ENCODE measurements at regions not wholly inside any gene's neighbourhood (a gene's known extent, or its start where the extent isn't known, plus 50 kb on each side); places are given as distances from the start of the nearest gene placed in this dataset.
A peak's percentile ranks its signal among the peaks of the same experiment; 100 is the strongest.

DNA sequence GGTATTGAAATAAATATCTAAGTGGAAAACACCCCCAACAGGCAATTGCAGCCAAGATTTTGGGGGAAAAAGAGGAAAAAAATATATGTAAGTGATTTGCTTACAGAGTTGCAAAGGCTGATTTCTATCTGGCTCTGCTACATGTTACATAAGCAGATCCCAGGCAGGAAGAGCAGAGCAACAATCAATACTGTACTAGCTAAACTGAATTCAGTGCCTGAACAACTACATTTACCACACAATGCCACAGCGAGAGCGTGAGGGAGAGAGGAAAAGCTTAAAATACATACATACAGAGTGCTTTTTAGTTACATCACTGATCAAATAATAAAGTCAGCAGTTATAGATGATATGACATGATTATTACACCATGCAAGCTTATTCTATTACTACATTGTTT lies 665.6 kb upstream of the ARGLU1 start:
- Histone ChIP-seq H3K36me3 (ENCODE audit: control insufficient read depth in 4 of 4, insufficient read depth in 4 of 4, low read length in 4 of 4) (no peaks in the 10 kb centered on the region), H3K9ac (ENCODE audit: insufficient read depth in 1 of 2, low read length in 2 of 2) (no peak overlapping the region), H3K27me3 (ENCODE audit: control insufficient read depth in 3 of 3, insufficient read depth in 3 of 3, low read length in 2 of 3) (no peaks in the 10 kb centered on the region), H3K4me1 (ENCODE audit: control insufficient read depth in 5 of 5, insufficient read depth in 5 of 5, low read length in 5 of 5) (peaks cover 0 to 4% (median 0%) of the 10 kb centered on the region in 5 donors), H3K4me3 (no peak overlapping the region), H3K9me3 (ENCODE audit: control insufficient read depth in 4 of 4, insufficient read depth in 3 of 4, low read length in 3 of 4) (no peaks in the 10 kb centered on the region), H3K27ac (ENCODE audit: low read depth in 1 of 2, low read length in 1 of 2) (no peak overlapping the region)
- DNase-seq (no peak), ATAC-seq (ENCODE audit: insufficient read depth, low FRiP score) (no peak)
- 70 to 73% methylated on average over 2 of the region's 2 CpGs for WGBS, 2 donors
- TF ChIP-seq CTCF (IDR thresholded peaks at IDR 0.05; ENCODE audit: control extremely low read depth, extremely low read depth) = no peak

DNA sequence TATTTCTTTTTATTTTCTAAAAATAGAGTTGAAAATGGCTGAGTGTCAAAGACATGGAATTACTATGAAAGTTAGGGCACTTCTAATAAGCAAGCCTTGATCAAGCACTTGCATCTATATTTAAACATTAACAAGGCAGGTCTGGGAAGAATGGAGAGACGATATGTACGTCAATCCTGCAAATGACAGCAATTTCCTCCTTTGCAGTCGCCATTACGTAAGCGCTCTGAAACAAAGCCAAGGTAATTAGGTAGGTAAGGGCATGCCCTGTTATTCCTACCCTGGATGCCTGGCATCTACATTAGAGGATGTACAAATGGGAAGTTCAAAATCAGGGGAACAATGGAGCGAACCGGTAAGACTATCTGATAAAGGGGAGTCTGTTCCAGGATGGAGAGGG lies 664.0 kb upstream of the ARGLU1 start:
- ATAC-seq (ENCODE audit: insufficient read depth, low FRiP score) = no peak
- Histone ChIP-seq H3K4me1 (ENCODE audit: control insufficient read depth in 5 of 5, insufficient read depth in 5 of 5, low read length in 5 of 5) (peaks cover 0 to 4% (median 0%) of the 10 kb centered on the region in 5 donors), H3K36me3 (ENCODE audit: control insufficient read depth in 4 of 4, insufficient read depth in 4 of 4, low read length in 4 of 4) (no peaks in the 10 kb centered on the region), H3K27ac (ENCODE audit: low read depth in 1 of 2, low read length in 1 of 2) (no peak overlapping the region), H3K9ac (ENCODE audit: insufficient read depth in 1 of 2, low read length in 2 of 2) (no peak overlapping the region), H3K27me3 (ENCODE audit: control insufficient read depth in 3 of 3, insufficient read depth in 3 of 3, low read length in 2 of 3) (no peaks in the 10 kb centered on the region), H3K9me3 (ENCODE audit: control insufficient read depth in 4 of 4, insufficient read depth in 3 of 4, low read length in 3 of 4) (no peaks in the 10 kb centered on the region), H3K4me3 (no peak overlapping the region)
- peak in 1 of 3 donors; percentile 51 for DNase-seq
- no peak for TF ChIP-seq CTCF (IDR thresholded peaks at IDR 0.05; ENCODE audit: control extremely low read depth, extremely low read depth)
- 60 to 63% methylated on average over 7 of the region's 7 CpGs for WGBS, 2 donors

DNA sequence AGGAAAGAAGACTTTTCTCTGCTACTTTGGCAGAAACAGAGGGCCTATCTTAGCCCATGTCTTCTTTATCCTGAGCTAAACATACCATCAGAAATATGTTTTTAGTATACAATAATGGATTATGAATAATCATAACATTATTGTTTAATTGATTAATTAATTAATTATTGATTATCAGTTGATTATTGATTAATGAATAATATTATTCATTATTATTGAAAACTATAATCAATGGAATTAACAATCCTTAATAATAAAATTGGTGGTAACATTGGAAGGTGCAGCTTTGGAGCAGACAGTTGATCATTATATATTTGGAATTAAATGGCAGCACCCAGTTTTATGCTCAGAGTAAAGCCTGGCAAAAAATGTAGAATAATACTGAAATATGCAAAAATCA lies 655.9 kb upstream of the ARGLU1 start:
- TF ChIP-seq CTCF (IDR thresholded peaks at IDR 0.05; ENCODE audit: control extremely low read depth, extremely low read depth) = no peak
- H3K4me1 ChIP-seq (ENCODE audit: control insufficient read depth in 5 of 5, insufficient read depth in 5 of 5, low read length in 5 of 5) = no peaks in the 10 kb centered on the region
- no peaks in the 10 kb centered on the region for H3K36me3 ChIP-seq (ENCODE audit: control insufficient read depth in 4 of 4, insufficient read depth in 4 of 4, low read length in 4 of 4)
- ATAC-seq (ENCODE audit: insufficient read depth, low FRiP score) = no peak
- DNase-seq = no peak
- H3K27me3 ChIP-seq (ENCODE audit: control insufficient read depth in 3 of 3, insufficient read depth in 3 of 3, low read length in 2 of 3) = no peaks in the 10 kb centered on the region
- no peak overlapping the region for H3K9ac ChIP-seq (ENCODE audit: insufficient read depth in 1 of 2, low read length in 2 of 2)
- no peaks in the 10 kb centered on the region for H3K9me3 ChIP-seq (ENCODE audit: control insufficient read depth in 4 of 4, insufficient read depth in 3 of 4, low read length in 3 of 4)
- no peak overlapping the region for H3K4me3 ChIP-seq
- no peak overlapping the region for H3K27ac ChIP-seq (ENCODE audit: low read depth in 1 of 2, low read length in 1 of 2)

- DNase-seq (no peak), ATAC-seq (ENCODE audit: insufficient read depth, low FRiP score) (no peak)
- no peak overlapping the region for H3K9ac ChIP-seq (ENCODE audit: insufficient read depth in 1 of 2, low read length in 2 of 2)
- no peak overlapping the region for H3K27ac ChIP-seq (ENCODE audit: low read depth in 1 of 2, low read length in 1 of 2)
- H3K27me3 ChIP-seq (ENCODE audit: control insufficient read depth in 3 of 3, insufficient read depth in 3 of 3, low read length in 2 of 3) = no peaks in the 10 kb centered on the region
- H3K4me1 ChIP-seq (ENCODE audit: control insufficient read depth in 5 of 5, insufficient read depth in 5 of 5, low read length in 5 of 5) = peaks cover 0 to 4% (median 0%) of the 10 kb centered on the region in 5 donors
- no peak for TF ChIP-seq CTCF (IDR thresholded peaks at IDR 0.05; ENCODE audit: control extremely low read depth, extremely low read depth)
- WGBS, 2 donors = 90 to 94% methylated on average over 3 of the region's 3 CpGs
- H3K36me3 ChIP-seq (ENCODE audit: control insufficient read depth in 4 of 4, insufficient read depth in 4 of 4, low read length in 4 of 4) = no peaks in the 10 kb centered on the region
- no peak overlapping the region for H3K4me3 ChIP-seq
- no peaks in the 10 kb centered on the region for H3K9me3 ChIP-seq (ENCODE audit: control insufficient read depth in 4 of 4, insufficient read depth in 3 of 4, low read length in 3 of 4)
Measured at GRCh38 chr13:107222597-107222996, 654.7 kb upstream of the ARGLU1 start.

All from lung (tissue), 11 donors.